ENCODE measurements at regions not wholly inside any gene's neighbourhood (a gene's known extent, or its start where the extent isn't known, plus 50 kb on each side); places are given as distances from the start of the nearest gene placed in this dataset.
"Not testable (repeated sequence)": the region's sequence is repeated elsewhere in the genome, so short reads cannot be mapped to it uniquely, and the experiment has no call there.

GRCh38 chr5:3343211-3343610 lies 252.4 kb upstream of the IRX1 start:
- DNase-seq (ENCODE audit: low read depth) = no peak

DNA sequence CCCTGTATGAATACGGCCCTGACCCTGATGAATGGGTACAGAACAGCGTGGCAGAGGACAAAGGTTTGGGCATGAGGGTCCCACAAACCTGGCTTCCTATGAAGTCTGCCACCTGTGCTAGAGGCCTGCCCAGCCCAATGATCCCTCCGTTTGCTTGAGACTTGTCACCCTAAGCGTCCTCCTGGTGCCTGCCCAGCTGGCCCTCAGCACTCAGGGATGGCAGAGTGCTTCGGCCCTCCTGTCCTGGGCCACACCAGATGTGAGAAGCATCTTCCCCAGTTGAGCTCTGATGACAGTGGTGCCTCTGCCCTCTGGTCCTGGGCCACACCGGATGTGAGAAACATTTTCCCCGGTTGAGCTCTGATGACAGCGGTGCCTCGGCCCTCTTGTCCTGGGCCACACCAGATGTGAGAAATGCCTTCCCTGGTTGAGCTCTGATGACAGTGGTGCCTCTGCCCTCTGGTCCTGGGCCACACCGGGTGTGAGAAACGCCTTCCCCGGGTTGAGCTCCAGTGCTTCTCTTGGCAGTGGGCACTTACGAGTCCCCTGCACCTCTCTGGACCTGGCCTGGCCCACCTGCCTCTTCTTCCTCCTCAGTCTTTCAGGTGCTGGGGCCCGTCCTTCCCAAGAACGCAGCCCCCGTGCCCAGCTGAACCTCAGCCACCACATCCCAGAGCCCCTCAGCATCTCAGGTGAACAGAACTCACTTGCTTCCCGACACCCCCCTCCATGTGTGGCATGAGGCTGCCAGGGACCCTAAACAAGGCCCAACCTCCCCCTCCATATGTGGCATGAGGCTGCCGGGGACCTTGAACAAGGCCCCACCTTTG lies 253.1 kb upstream of the IRX1 start:
- DNase-seq (ENCODE audit: low read depth) = no peak

DNA sequence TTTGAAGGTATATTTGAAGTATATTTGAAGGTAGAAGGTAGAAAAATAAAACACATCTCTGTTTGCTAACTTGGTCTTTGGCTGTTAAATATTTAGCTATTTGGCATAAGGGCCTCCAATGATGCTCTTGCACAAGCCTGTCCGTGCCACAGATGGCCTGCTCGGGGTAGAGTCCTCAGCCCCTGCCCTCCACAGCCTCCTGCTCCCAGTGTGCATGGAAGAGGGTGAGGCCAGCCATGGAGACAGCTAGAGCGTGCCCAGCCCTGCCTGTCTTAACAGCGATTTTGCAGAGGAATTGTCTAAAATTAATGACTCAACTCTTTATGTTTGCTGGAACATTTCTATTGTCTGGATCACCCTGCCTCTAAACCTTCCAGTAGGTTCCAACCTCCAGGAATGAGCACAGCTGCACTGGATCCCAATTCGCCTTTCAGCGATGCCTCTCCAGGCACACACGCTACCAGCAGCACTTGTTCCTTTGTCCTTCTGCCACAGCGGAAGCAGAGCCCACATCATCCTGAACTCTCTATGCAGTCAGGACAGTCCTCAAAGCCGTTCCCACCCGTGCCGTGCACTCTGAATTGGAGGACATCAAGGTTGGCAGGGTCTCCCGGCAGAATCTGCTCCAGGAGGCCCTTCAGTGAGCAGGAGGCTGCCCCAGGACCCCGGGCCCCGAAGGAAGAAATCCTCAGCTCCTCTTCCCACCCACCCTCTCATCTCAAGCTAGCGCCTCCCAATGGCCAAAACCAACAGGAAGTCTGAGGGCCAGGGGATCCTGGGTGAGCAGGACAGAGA lies 254.0 kb upstream of the IRX1 start:
- no peak for DNase-seq (ENCODE audit: low read depth)

- no peak for DNase-seq (ENCODE audit: low read depth)
Observed at GRCh38 chr5:3340471-3340870, 255.2 kb upstream of the IRX1 start.

GRCh38 chr5:3339798-3340115 lies 255.9 kb upstream of the IRX1 start:
- DNase-seq (ENCODE audit: low read depth) = no peak

GRCh38 chr5:3339092-3339797 lies 256.4 kb upstream of the IRX1 start:
- DNase-seq (ENCODE audit: low read depth) = no peak

- DNase-seq (ENCODE audit: low read depth) = no peak
Observed at GRCh38 chr5:3337812-3338541, 257.7 kb upstream of the IRX1 start.

DNA sequence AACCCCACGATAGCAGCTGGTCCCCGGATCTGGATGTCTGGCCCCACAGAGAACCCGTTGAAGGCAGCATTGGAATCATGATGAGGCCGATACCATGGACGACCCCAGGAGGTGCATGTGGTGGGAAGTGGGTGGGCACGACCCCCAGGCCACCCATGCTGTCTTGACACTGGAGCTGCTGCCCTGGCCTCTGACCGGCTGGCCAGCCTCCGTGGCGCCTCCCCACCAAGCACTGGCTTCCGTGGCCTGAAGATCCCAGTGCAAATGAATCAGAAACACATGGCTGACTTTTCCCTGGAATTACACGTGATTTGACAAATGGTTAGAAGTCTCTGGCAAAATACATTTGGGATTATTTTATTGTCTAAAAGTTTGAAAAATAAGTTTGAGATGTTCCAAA lies 259.0 kb upstream of the IRX1 start:
- no peak for DNase-seq (ENCODE audit: low read depth)

- no peak for DNase-seq (ENCODE audit: low read depth)
Observed at GRCh38 chr5:3335301-3335700, 260.3 kb upstream of the IRX1 start.

GRCh38 chr5:3333836-3334235 lies 261.8 kb upstream of the IRX1 start:
- DNase-seq (ENCODE audit: low read depth) = no peak

DNA sequence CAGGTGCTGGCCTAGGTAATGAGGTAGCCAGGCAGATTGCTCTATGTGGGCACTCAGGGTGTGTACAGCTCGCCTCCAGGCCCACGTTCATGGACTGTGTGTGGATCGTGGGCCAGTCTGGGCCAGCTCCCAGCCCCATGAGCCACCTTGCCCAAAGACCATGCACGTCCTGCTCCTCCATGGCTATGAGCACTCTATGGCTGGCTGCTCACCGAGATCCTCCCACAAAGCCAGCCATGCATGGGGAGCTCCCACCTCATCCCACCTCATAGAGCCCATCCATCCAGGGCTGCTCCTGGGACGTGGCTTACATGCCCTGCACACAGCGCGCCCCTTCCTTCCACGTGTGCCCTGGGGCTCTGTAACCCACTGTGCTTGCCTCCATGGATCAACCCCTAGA lies 262.5 kb upstream of the IRX1 start:
- DNase-seq (ENCODE audit: low read depth) = no peak

- no peak for DNase-seq (ENCODE audit: low read depth)
Observed at GRCh38 chr5:3331819-3332218, 263.8 kb upstream of the IRX1 start.

DNA sequence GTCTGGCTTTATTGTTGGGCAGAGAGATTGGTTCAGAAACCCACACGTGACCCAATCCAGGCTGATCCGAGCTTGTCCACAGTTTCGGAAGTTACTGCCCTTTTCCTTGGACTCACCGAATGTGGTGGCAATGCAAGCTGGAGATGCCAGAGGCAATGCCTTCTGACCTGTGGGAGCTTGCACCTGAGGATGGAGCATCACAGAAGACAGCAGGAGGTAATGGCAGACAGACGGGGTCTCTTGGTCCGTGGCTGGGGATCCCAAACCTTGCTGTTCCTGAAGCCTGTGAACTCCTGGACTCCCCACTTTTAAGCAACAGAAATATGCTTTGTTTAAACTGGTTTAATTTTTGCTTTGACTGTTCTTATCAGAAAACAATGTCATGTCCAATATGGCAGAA lies 265.2 kb upstream of the IRX1 start:
- no peak for DNase-seq (ENCODE audit: low read depth)

DNA sequence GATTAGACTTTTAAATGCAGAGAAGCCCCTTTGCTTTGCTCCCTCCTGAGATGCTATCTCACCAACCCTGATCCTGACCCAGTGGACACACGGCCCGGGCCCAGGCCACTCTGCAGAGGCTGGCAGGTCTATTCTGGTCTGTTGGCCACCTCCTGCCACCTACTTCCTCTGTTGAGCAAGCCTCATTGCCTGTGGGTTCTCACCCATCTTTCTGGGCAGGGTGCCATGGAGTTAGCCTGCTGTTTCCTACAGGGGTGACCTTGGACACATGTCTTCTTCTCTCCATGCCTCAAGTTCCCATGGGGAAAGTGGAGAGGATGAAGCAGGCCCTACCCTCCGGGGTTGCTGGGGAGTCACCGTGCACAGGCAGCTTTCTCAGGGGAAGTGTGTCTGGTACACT lies 266.2 kb upstream of the IRX1 start:
- no peak for DNase-seq (ENCODE audit: low read depth)

GRCh38 chr5:3326841-3327232 lies 268.8 kb upstream of the IRX1 start:
- no peak for DNase-seq (ENCODE audit: low read depth)

DNA sequence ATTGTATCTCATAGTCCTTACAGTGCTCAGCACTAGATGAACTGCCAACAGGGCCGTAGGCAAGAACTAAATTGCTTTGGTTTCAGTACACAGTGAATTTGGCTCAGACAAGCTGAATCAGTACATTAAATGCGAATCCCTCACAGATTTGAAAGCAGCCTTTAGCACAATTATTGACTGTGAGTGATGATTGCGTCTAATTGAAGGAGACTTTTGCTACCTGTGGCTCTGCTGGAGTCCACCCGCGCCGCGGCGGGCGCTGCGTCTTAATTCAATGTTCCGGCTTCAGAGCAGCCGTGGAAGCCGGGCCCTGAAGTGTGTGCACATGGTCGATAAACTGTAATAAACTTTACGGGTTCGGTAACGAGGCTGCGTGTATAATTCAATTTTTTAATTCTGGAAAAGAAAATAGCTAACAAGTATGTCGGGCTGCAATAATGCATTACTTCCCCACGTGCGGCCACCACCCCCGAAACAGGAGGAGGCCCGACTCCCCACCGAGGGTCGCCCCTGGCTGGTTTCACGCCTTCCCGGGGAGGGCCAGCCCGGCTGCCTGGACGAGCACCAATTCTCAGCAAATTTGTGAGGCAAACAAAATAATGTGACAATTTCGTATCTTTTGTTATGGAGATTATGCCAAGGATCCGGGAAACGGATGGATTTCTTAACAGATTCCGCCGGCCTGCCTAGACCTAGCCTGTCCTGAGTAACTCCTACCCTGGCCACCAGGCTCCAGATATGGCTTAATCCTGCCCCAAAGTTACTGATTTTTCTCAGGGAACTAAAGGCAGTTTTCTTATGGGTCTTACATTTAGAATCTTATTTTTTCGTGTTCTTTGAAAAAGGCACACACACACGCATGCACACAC lies 269.4 kb upstream of the IRX1 start:
- no peak for DNase-seq (ENCODE audit: low read depth)

DNA sequence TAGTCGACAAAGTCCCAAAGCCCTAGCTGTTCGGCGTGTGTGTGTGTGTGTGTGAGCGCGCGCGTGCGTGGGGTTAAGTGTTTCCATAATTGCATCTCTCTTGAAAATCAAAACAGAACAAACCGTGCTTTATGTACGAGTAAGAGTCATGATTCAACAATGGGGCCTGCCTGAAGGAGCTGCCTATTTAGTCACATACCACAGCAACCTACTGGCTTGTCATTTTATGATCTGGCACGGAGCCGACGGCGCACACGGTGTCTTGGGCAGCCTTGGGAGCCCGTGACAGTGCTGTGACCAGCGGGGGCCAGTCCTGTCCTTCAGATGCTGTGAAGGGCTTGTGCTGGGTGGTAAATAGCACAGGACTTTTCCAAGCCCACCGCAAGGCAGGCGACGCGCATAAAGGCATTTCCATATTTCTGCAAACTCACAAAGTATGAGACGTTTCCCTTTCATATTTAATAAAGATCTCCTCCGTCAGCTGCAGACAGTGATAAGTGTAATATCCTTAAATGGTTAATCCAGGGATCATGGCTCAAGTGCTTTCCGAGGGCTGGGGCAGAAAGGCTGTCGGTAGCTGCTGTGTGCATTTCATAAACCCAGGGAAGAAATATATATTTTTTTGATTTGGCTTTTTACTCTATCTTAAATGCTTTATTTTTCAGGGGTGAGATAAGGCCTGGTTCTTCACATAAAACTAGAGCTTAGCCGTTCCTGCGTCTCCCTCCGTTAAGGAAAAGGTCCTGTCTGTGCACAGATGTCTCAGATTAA lies 270.2 kb upstream of the IRX1 start:
- DNase-seq (ENCODE audit: low read depth) = no peak

- no peak for DNase-seq (ENCODE audit: low read depth)
Observed at GRCh38 chr5:3324421-3325101, 271.1 kb upstream of the IRX1 start.

DNA sequence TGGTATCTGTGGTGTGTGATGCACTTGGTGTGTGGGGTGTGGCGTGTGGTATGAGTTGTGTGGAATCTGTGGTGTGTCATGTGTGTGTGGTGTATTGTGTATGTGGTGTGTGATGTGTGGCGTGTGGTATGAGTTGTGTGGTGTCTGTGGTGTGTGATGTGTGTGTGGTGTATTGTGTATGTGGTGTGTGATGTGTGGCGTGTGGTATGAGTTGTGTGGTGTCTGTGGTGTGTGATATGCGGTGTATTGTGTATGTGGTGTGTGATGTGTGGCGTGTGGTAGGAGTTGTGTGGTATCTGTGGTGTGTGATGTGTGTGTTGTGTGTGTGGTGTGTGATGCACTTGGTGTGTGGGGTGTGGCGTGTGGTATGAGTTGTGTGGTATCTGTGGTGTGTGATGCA lies 271.7 kb upstream of the IRX1 start:
- not testable (repeated sequence) for DNase-seq (ENCODE audit: low read depth)

Measured in myocyte (in vitro differentiated cells).